Stomach (tissue), 4 donors: ENCODE measurements at regions not wholly inside any gene's neighbourhood (a gene's known extent, or its start where the extent isn't known, plus 50 kb on each side); places are given as distances from the start of the nearest gene placed in this dataset.

Source experiments
- POLR2A ChIP-seq, 4 donors: fragments of 450-650 bp; IDR thresholded peaks; one replicate each; pipeline ENCODE4 v1.6.1; 2016; ENCODE audit warnings: antibody characterized with exemption in 4 of 4, control low read depth in 2 of 4, mild to moderate bottlenecking in 1 of 4, moderate library complexity in 1 of 4
- TF ChIP-seq, protein P1 (sequence below), 7 experiments: fragments of 450-650 bp in 4 of 7; fragments of 200-600 bp in 3 of 7; sonication (generic) in 3 of 7; IDR thresholded peaks; one replicate each; pipeline ENCODE4 v1.5.1; 2016 to 2019; ENCODE audit warnings: antibody characterized with exemption in 7 of 7, control low read depth in 2 of 7, mild to moderate bottlenecking in 1 of 7

DNA sequence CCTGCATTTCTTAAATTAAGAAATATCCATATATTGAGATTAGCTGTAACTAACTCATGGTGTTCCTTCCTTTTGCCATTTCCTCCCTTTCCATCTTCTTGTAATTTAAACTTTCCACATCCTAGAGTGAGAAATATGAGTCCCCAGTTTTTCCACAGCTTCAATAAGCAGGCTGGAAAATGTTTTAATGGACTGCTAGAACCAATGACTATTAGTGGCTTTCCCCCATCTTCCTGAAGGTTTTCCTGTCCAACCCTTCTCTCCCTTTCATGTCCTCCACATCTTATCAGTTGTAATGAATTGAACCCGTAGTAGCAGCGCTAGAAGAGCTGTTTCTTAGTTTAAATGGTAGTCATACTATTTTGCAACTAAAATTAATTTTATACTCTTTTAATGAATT lies 145.7 kb downstream of the AHR start:
- TF ChIP-seq, protein P1, sequence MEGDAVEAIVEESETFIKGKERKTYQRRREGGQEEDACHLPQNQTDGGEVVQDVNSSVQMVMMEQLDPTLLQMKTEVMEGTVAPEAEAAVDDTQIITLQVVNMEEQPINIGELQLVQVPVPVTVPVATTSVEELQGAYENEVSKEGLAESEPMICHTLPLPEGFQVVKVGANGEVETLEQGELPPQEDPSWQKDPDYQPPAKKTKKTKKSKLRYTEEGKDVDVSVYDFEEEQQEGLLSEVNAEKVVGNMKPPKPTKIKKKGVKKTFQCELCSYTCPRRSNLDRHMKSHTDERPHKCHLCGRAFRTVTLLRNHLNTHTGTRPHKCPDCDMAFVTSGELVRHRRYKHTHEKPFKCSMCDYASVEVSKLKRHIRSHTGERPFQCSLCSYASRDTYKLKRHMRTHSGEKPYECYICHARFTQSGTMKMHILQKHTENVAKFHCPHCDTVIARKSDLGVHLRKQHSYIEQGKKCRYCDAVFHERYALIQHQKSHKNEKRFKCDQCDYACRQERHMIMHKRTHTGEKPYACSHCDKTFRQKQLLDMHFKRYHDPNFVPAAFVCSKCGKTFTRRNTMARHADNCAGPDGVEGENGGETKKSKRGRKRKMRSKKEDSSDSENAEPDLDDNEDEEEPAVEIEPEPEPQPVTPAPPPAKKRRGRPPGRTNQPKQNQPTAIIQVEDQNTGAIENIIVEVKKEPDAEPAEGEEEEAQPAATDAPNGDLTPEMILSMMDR (IDR thresholded peaks at IDR 0.05), result no peak
- TF ChIP-seq POLR2A (IDR thresholded peaks at IDR 0.05), result no peak
